A673 (cell line): ENCODE measurements at regions not wholly inside any gene's neighbourhood (a gene's known extent, or its start where the extent isn't known, plus 50 kb on each side); places are given as distances from the start of the nearest gene placed in this dataset.

Experiments used
- BruUV-seq: library from RNA; stranded (reverse); fragments of 400-500 nt; replicated peaks from 2 replicates; lab custom pipeline; 2021; lab: Mats Ljungman, UMichigan
- CTCF ChIA-PET: fragments of 300-600 bp; sonication (Branson Sonifier 250); formaldehyde crosslinking; loops from one replicate; lab custom pipeline; 2022; ENCODE audit warnings: antibody characterized with exemption; lab: Charles Lee
- POLR2A ChIA-PET: fragments of 300-600 bp; sonication (Branson Sonifier 250); formaldehyde crosslinking; loops from one replicate; lab custom pipeline; 2022; ENCODE audit warnings: antibody characterized with exemption; ENCODE audit not compliant: low non-redundant PET; lab: Charles Lee
- DNase-seq: peaks from one replicate; pipeline ENCODE4 v3.0.0-alpha.2; 2015; ENCODE audit warnings: low spot score
- H3K27ac ChIP-seq: fragments of 200-600 bp; sonication (generic); 2 replicates; pipeline ENCODE4 v1.5.1; 2016; ENCODE audit warnings: mixed run types, low read depth, mild to moderate bottlenecking, mixed read lengths, antibody characterized with exemption, low read length; ENCODE audit not compliant: poor library complexity, severe bottlenecking
- H3K27me3 ChIP-seq: fragments of 200-600 bp; sonication (generic); replicated peaks from 2 replicates; pipeline ENCODE4 v1.6.1; 2017; ENCODE audit warnings: mixed run types, low read depth, mild to moderate bottlenecking, mixed read lengths, antibody characterized with exemption, low read length; ENCODE audit not compliant: insufficient read depth, poor library complexity
- H3K36me3 ChIP-seq: fragments of 200-600 bp; sonication (generic); 2 replicates; pipeline ENCODE4 v1.6.1; 2016; ENCODE audit warnings: mixed run types, mild to moderate bottlenecking, mixed read lengths, antibody characterized with exemption, low read length; ENCODE audit not compliant: insufficient read depth, poor library complexity, severe bottlenecking
- H3K4me1 ChIP-seq: fragments of 200-600 bp; sonication (generic); 2 replicates; pipeline ENCODE4 v1.6.1; 2017; ENCODE audit warnings: mixed run types, mild to moderate bottlenecking, mixed read lengths, antibody characterized with exemption, low read length; ENCODE audit not compliant: insufficient read depth, poor library complexity, severe bottlenecking
- H3K4me3 ChIP-seq: fragments of 200-600 bp; sonication (generic); 2 replicates; pipeline ENCODE4 v1.5.1; 2016; ENCODE audit warnings: low read depth, mixed run types, mild to moderate bottlenecking, mixed read lengths, low read length; ENCODE audit not compliant: poor library complexity, severe bottlenecking
- H3K9me3 ChIP-seq: fragments of 200-600 bp; sonication (generic); 2 replicates; pipeline ENCODE4 v1.6.1; 2016; ENCODE audit warnings: mixed run types, low read depth, mild to moderate bottlenecking, mixed read lengths, antibody characterized with exemption, low read length; ENCODE audit not compliant: poor library complexity, severe bottlenecking
- CTCF ChIP-seq: fragments of 300-800, 200-600 bp; sonication (generic); conservative IDR thresholded peaks from 2 replicates; pipeline ENCODE4 v1.5.1; 2017; ENCODE audit warnings: low read depth, mild to moderate bottlenecking, antibody characterized with exemption, low read length, moderate library complexity, mixed read lengths
- EZH2 ChIP-seq: fragments of 200-600 bp; sonication (generic); IDR thresholded peaks from 2 replicates; pipeline ENCODE4 v1.6.1; 2017; ENCODE audit warnings: borderline replicate concordance, low read depth, mild to moderate bottlenecking, mixed read lengths, antibody characterized with exemption, low read length; ENCODE audit not compliant: poor library complexity, severe bottlenecking
- intact Hi-C: fragments of 100-400 bp; cut with micrococcal nuclease; formaldehyde crosslinking; loops from one replicate; pipeline ENCODE4 v1.10.0; 2022; ENCODE audit not compliant: unreplicated experiment

- Histone ChIP-seq H3K4me3 (no peak overlapping the region), H3K9me3 (no peaks in the 10 kb centered on the region), H3K27ac (no peak overlapping the region), H3K27me3 (no peaks in the 10 kb centered on the region), H3K36me3 (no peaks in the 10 kb centered on the region), H3K4me1 (no peaks in the 10 kb centered on the region)
- intact Hi-C loops, result no loop called here
- POLR2A ChIA-PET, result no interaction called here
- TF ChIP-seq CTCF, result no peak
- no peak for TF ChIP-seq EZH2
- CTCF ChIA-PET, result no interaction called here
- no peak for DNase-seq
- no TSS peak for BruUV-seq
Measured at GRCh38 chr4:163614866-163615265, 120.4 kb downstream of the TMA16 start.

GRCh38 chr4:163618845-163619244 is 124.4 kb downstream of the TMA16 start:
- intact Hi-C loops, result no loop called here
- POLR2A ChIA-PET, result no interaction called here
- TF ChIP-seq EZH2 (no peak), CTCF (no peak)
- no peak for DNase-seq
- Histone ChIP-seq H3K27ac (no peak overlapping the region), H3K27me3 (no peaks in the 10 kb centered on the region), H3K36me3 (no peaks in the 10 kb centered on the region), H3K4me3 (no peak overlapping the region), H3K4me1 (no peaks in the 10 kb centered on the region), H3K9me3 (no peaks in the 10 kb centered on the region)
- no TSS peak for BruUV-seq
- CTCF ChIA-PET, result no interaction called here

- H3K9me3 ChIP-seq, result no peaks in the 10 kb centered on the region
- H3K36me3 ChIP-seq, result no peaks in the 10 kb centered on the region
- no peak for TF ChIP-seq EZH2
- no peak for TF ChIP-seq CTCF
- CTCF ChIA-PET, result no interaction called here
- intact Hi-C loops, result no loop called here
- no peak overlapping the region for H3K4me3 ChIP-seq
- H3K27ac ChIP-seq, result no peak overlapping the region
- H3K27me3 ChIP-seq, result no peaks in the 10 kb centered on the region
- BruUV-seq, result no TSS peak
- POLR2A ChIA-PET, result no interaction called here
- DNase-seq, result no peak
- no peaks in the 10 kb centered on the region for H3K4me1 ChIP-seq
Measured at GRCh38 chr4:163620738-163621137, 126.2 kb downstream of the TMA16 start.
